ENCODE measurements at regions not wholly inside any gene's neighbourhood (a gene's known extent, or its start where the extent isn't known, plus 50 kb on each side); places are given as distances from the start of the nearest gene placed in this dataset.

DNA sequence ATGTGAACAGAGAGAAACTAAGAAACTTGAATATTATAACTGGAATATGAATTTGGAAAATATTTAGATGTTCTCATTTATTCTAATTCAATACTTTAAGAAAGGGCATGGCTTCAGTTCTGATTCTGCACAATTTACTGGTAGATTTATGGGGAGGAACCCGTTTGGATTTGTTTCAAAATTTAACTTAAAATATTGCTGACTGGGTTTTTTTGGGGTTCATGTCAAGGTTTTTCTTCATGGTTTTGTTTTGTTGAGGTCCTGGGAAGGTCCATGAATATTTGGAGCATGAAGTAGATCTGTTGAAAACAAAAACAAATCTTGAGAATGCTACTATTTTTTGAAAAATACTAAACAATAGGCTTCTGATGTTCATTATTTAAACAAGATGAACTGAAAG, 214.7 kb downstream of the PIK3R1 start:
- Histone ChIP-seq H3K79me2 (ENCODE audit: insufficient read depth, low read length) (no peaks in the 10 kb centered on the region), H2AFZ (ENCODE audit: low read length) (no peak overlapping the region), H3K36me3 (replicated peaks in 1 of 2; ENCODE audit: control insufficient read depth in 1 of 2, insufficient read depth in 2 of 2, low read length in 2 of 2) (no peaks in the 10 kb centered on the region), H4K20me1 (ENCODE audit: insufficient read depth, low read length) (no peaks in the 10 kb centered on the region), H3K9ac (ENCODE audit: insufficient read depth, low read depth, low read length) (no peak overlapping the region), H3K4me2 (ENCODE audit: low read depth, low read length) (no peak overlapping the region), H3K4me3 (replicated peaks in 1 of 3; ENCODE audit: insufficient read depth in 1 of 3, low read depth in 2 of 3, low read length in 3 of 3) (no peak overlapping the region), H3K9me3 (ENCODE audit: low read length) (no peaks in the 10 kb centered on the region), H3K27ac (ENCODE audit: extremely low read length, insufficient read depth, low read length) (no peak overlapping the region), H3K4me1 (ENCODE audit: insufficient read depth, low read length) (peaks cover 17% of the 10 kb centered on the region), H3K27me3 (ENCODE audit: control insufficient read depth in 1 of 2, insufficient read depth in 2 of 2, low read length in 2 of 2) (peaks cover 2 to 36% of the 10 kb centered on the region in 2 experiments; a peak in 4 of 5 replicates)
- 0% methylated on average over 1 of the region's 1 CpG for WGBS (ENCODE audit: low lambda C conversion rate)
- intact Hi-C loops (cut with micrococcal nuclease; ENCODE audit: unreplicated experiment) (no loop called here), in situ Hi-C loops (cut with HindIII; ENCODE audit: extremely low pct_ligation_motif_present, low pct_unique_long_range_greater_than_20kb) (no loop called here)
- CTCF ChIA-PET (ENCODE audit: low intra/inter-chr PET ratio, low total read pairs) = no interaction called here
- TF ChIP-seq ISX (CRISPR knock-in tag; conservative IDR thresholded peaks at IDR 0.05) = no peak
- no peak for TF ChIP-seq POLR2AphosphoS5 (IDR thresholded peaks at IDR 0.05; ENCODE audit: low read depth, low read length)
- TF ChIP-seq MAFK (conservative IDR thresholded peaks at IDR 0.05 in 1 of 2, IDR thresholded peaks at IDR 0.05 in 1 of 2; ENCODE audit: low read length in 2 of 2) = peak; percentile 83 to 92
- TF ChIP-seq MAFF (IDR thresholded peaks at IDR 0.05; ENCODE audit: low read depth, low read length) = peak; percentile 89
- FAIRE-seq = no peak
- POLR2A ChIA-PET = no interaction called here
- DNase-seq (ENCODE audit: low spot score) = no peak
- no TSS peak for BruUV-seq (replicated peaks)
- no peak for ATAC-seq

DNA sequence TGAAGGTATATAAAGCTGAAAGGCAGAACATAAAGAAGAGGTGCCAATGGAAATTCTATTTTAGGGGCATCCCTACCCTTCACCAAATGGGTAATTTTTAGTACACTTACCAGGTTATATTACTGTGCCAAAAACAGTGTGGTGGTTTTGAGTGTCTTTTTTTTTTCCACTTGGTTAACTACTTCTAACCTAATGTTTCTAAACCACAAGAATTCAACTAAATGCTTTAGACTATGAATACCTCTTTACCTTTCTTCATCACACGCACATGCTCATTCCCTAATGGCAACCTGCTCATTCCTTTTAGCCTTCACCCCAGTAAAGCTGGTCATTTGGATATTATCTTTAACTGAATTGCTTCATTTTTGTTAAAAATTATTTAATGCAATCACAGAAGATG, 215.6 kb downstream of the PIK3R1 start:
- no peaks in the 10 kb centered on the region for H3K9me3 ChIP-seq (ENCODE audit: low read length)
- peaks cover 2 to 34% of the 10 kb centered on the region in 2 experiments; a peak in 4 of 5 replicates for H3K27me3 ChIP-seq (ENCODE audit: control insufficient read depth in 1 of 2, insufficient read depth in 2 of 2, low read length in 2 of 2)
- BruUV-seq (replicated peaks) = no TSS peak
- ChIA-PET CTCF (ENCODE audit: low intra/inter-chr PET ratio, low total read pairs) (no interaction called here), POLR2A (no interaction called here)
- no peak overlapping the region for H2AFZ ChIP-seq (ENCODE audit: low read length)
- H3K36me3 ChIP-seq (replicated peaks in 1 of 2; ENCODE audit: control insufficient read depth in 1 of 2, insufficient read depth in 2 of 2, low read length in 2 of 2) = no peaks in the 10 kb centered on the region
- H3K4me1 ChIP-seq (ENCODE audit: insufficient read depth, low read length) = peaks cover 17% of the 10 kb centered on the region
- FAIRE-seq = no peak
- no peak overlapping the region for H3K9ac ChIP-seq (ENCODE audit: insufficient read depth, low read depth, low read length)
- no peak overlapping the region for H3K4me3 ChIP-seq (replicated peaks in 1 of 3; ENCODE audit: insufficient read depth in 1 of 3, low read depth in 2 of 3, low read length in 3 of 3)
- in situ Hi-C loops (cut with HindIII; ENCODE audit: extremely low pct_ligation_motif_present, low pct_unique_long_range_greater_than_20kb) = no loop called here
- TF ChIP-seq ZNF496 (CRISPR knock-in tag; IDR thresholded peaks at IDR 0.05; ENCODE audit: insufficient replicate concordance) = no peak
- TF ChIP-seq ZNF468 (CRISPR knock-in tag; IDR thresholded peaks at IDR 0.05) = no peak
- no peak for TF ChIP-seq XRCC5 (optimal IDR thresholded peaks at IDR 0.05; ENCODE audit: low read length)
- TF ChIP-seq POLR2A (IDR thresholded peaks at IDR 0.05; ENCODE audit: insufficient read depth in 1 of 2, low read depth in 2 of 2, low read length in 2 of 2) = no peak
- TF ChIP-seq, protein P1, sequence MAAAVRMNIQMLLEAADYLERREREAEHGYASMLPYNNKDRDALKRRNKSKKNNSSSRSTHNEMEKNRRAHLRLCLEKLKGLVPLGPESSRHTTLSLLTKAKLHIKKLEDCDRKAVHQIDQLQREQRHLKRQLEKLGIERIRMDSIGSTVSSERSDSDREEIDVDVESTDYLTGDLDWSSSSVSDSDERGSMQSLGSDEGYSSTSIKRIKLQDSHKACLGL (CRISPR knock-in tag; IDR thresholded peaks at IDR 0.05) = no peak
- no peak for TF ChIP-seq RBAK (CRISPR knock-in tag; IDR thresholded peaks at IDR 0.05)
- no peak for TF ChIP-seq IRF2 (CRISPR knock-in tag; IDR thresholded peaks at IDR 0.05)
- no peak for TF ChIP-seq RBFOX2 (IDR thresholded peaks at IDR 0.05; ENCODE audit: low read depth, low read length)
- no peak for TF ChIP-seq ZNF224 (CRISPR knock-in tag; IDR thresholded peaks at IDR 0.05)
- TF ChIP-seq ATM (IDR thresholded peaks at IDR 0.05; ENCODE audit: borderline replicate concordance) = no peak
- TF ChIP-seq ZNF3 (CRISPR knock-in tag; IDR thresholded peaks at IDR 0.05) = no peak
- no peak for TF ChIP-seq SETDB1 (CRISPR knock-in tag; IDR thresholded peaks at IDR 0.05; ENCODE audit: borderline replicate concordance)
- no peak for TF ChIP-seq MATR3 (CRISPR knock-in tag; IDR thresholded peaks at IDR 0.05)
- no peak for TF ChIP-seq ZKSCAN5 (CRISPR knock-in tag; IDR thresholded peaks at IDR 0.05)
- TF ChIP-seq NFYC (CRISPR knock-in tag; IDR thresholded peaks at IDR 0.05) = no peak
- TF ChIP-seq WIZ (CRISPR knock-in tag; IDR thresholded peaks at IDR 0.05) = no peak
- TF ChIP-seq, protein P2, sequence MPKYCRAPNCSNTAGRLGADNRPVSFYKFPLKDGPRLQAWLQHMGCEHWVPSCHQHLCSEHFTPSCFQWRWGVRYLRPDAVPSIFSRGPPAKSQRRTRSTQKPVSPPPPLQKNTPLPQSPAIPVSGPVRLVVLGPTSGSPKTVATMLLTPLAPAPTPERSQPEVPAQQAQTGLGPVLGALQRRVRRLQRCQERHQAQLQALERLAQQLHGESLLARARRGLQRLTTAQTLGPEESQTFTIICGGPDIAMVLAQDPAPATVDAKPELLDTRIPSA (CRISPR knock-in tag; IDR thresholded peaks at IDR 0.05; ENCODE audit: borderline replicate concordance) = no peak
- no peak for TF ChIP-seq NR2C2 (CRISPR knock-in tag; IDR thresholded peaks at IDR 0.05; ENCODE audit: borderline replicate concordance)
- TF ChIP-seq RELA (CRISPR knock-in tag; IDR thresholded peaks at IDR 0.05) = no peak
- H3K79me2 ChIP-seq (ENCODE audit: insufficient read depth, low read length) = no peaks in the 10 kb centered on the region
- intact Hi-C loops (cut with micrococcal nuclease; ENCODE audit: unreplicated experiment) = no loop called here
- DNase-seq (ENCODE audit: low spot score) = no peak
- no peaks in the 10 kb centered on the region for H4K20me1 ChIP-seq (ENCODE audit: insufficient read depth, low read length)
- H3K4me2 ChIP-seq (ENCODE audit: low read depth, low read length) = no peak overlapping the region
- no peak overlapping the region for H3K27ac ChIP-seq (ENCODE audit: extremely low read length, insufficient read depth, low read length)
- WGBS (ENCODE audit: low lambda C conversion rate) = 45% methylated on average over 1 of the region's 1 CpG
- no peak for ATAC-seq

Data from HepG2 (cell line).